ENCODE measurements at regions not wholly inside any gene's neighbourhood (a gene's known extent, or its start where the extent isn't known, plus 50 kb on each side); places are given as distances from the start of the nearest gene placed in this dataset.

DNA sequence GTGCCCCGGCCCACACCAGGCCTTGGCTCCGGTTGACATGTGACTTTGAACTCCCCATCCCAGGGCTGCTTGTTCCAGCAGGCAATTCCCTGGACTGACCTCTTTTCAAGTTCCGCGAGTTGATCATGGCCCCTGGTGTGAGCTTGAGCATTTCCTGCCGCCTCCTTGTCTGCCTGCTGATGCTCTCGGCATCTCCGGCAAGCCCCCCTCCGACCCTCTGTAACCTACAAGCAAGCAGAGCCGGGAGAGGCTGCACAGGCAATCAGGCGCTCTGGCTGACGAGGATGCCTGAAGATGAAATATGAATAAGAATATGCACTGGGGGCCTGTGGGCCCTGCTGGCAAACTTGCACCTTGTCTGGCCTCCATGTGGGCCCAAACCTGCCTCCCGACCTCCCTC, 304.9 kb upstream of the MKI67 start:
- DNase-seq = no peak

DNA sequence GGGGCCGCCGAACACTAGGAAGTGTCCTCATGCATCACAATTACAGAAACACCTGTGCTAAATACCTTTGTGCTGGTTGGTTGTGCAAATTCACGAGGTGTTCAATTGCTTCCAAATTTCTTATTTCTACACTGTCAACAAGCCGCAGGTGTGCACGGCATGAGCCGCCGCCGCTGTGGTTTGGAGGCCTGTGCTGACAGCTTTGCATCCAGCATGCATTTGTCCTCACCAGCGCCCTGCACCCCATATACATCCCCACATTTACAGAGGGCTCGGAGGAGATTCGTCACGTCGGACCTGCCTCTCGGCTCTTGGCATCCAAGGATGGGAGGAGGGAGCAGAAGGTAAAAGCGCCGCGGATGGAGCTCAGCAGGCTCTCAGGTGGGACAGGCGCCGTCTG, 305.3 kb upstream of the MKI67 start:
- DNase-seq = no peak

DNA sequence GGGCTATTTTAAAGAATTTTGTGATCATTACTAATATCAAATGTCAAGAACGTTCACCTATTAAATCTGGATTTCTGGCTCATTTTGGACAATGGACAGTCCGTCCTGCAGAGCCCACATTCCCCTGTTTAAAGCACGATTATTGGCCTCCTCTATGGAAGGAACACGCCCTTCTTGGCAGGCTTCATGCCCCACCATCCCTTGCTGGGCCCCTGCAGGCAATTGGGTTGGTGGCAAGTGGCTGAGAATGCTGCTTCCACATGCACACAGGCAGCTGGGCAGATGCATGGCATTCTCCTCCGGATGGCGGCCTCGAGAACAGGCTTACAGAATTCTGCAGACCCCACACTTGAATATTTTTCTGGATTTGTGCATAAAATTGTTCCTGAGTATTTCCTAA, 305.8 kb upstream of the MKI67 start:
- DNase-seq = no peak

DNA sequence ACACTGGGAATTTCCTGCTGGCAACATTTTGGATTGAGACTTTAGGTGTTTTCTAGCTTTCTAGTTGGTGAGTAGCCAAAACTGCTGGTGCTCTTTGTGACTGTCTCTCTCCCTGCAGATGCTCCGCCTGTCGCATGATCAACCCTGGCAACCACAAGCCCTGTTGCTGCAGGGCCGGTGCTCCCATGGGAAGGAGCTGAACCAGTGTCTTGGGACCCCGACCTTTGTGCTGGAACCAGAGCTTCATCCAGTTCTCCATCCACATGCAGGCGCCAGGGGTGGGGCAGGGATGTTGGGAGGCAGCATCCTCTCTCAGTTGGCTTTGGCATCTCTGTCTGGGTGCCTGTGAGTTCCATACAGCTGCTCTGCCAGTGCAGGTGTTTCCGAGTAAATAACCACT, 306.2 kb upstream of the MKI67 start:
- no peak for DNase-seq

DNA sequence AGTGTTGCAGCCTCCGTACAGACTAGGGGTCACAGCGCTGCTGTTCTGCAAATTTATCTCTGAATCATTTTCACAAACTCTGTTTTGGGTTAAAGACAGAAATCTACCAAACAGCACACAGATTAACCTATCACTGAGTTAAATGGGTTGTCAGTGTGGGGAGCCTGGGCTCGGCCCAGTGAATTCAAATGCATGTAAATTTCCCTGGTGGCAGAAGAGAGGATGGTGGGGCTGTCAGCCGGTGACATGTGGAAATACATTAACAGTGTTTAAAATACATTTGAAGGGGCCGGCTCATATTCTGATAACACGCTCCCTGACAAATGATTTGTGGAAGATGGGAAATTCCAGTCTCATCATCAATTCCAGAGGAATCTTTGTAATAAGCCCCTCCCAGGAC, 309.6 kb upstream of the MKI67 start:
- DNase-seq = no peak

DNA sequence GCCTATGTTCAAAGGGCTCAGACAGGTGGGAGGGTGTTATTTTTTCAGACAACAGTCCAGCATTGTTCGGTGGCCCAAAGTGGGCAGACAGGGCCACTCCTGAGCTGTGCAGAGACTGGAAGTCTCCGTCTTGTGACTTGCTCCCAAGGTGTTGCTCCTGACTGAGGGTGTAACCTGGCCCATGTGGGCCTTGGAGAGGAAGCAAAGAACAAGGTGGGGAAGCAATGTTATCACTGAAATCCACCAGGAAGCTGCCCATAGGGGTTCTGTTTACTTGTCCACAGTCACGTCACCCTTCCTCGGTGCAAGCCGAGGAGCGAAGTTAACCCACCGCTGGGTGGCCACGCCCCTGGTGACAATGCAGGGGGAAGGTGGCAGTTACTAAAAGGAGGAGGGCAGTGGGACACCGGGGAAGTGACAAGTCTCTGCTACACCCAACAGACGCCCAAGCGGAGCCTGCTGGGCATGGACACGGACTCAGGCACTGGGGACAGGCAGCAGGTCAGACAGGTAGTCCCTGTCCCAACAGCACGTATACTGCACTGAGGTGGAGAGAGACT, 311.6 kb upstream of the MKI67 start:
- no peak for DNase-seq

DNA sequence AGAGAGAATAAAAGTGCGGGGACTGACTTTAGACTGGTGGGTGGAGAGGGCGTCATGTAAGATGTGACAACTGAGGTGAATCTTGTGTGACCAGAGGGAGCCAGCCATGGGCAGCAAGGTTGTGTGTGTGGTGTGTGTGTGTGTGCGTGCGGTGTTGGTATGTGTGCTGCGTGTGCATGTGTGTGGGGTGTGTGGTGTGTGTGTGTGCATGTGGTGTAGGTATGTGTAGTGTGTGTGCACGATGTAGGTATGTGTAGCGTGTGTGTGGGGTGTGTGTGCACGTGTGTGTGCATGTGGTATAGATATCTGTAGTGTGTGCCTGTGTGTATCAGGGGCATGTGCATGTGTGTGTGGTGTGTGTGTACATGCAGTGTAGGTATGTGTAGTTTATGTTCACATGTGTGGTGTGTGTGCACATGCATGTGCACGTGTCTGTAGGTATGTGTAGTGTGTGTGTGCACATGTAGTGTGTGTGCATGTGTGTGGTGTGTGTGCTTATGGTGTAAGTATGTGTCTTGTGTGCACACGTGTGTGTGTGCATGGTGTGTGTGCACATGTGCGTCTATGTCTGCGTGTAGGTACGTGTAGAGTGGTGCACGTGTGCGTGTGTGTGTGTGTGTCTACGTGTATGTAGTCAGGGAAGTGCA, 312.3 kb upstream of the MKI67 start:
- DNase-seq = no peak

DNA sequence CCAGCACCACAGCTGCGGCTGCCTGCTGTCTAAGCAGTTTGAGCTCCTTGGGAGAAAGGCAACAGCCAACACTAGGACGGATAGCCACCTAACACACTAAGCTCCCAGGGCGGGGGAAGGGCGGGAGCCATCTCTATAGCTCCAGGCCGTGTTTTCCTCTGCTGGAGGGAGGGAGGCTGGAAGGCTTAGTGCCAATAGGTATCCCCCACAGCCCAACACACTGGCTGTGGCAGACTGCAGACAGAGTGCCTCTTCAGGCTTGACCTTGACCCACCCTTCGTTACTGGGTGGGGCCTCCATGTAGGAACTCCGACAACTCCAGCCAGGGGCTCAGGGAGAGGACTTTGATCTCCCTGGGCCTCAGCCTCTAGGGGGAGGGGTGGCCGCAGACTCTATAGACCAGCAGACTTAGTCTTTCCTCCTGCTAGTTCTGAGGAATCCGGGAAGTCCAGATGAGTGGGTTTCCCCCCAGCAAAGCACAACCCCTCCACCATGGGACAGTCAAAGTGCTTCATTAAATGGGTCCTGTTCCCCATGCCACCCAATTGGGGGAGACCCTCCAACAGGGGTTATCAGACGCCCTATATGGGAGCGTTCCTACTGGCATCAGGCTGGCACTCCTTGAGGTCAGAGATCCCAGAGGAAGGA, 314.4 kb upstream of the MKI67 start:
- no peak for DNase-seq

DNA sequence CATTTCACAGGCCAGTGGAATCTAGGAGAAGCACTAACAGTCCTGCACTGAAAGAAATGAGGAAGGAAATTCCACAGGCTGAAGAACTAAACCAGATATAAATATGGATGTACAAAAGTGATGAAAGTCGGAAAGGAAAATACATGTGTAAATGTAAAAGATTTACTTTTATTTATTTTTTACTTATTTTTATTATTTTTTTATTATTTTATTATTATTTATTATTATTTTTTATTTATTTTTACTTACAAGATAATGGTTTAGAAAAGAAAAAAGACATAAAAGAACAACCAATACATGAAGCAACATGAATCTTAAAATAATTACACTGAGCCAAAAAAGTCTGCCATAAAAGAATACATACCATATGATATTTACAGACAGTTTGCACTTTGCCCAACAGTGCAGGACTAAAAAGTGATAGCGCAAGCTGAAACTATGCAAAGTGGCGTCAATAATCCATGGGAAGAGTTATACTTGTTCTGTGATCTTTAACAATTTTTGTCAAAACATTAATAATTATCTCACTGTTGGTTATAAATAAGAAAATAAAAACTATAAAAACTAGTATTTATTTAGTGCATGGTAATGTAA, 317.8 kb upstream of the MKI67 start:
- DNase-seq = no peak

DNA sequence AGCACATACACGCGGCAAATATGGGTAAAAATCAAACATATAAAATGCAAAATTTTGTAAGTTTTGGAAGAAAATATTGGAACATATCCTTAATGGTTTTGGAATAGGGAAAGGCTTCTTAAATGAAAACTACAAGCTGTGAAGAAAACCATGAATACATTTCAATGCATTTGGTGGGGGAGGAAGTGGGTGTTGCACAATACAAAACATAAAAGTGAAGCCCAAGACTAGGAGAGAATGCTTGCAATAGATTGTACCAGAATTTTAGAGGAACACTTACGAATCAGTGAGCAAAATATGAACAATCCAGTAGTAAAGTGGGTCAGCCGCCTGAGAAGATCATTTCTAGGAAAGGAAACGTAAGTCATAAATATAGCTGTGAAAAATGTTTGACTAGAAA, 322.6 kb upstream of the MKI67 start:
- no peak for DNase-seq

DNA sequence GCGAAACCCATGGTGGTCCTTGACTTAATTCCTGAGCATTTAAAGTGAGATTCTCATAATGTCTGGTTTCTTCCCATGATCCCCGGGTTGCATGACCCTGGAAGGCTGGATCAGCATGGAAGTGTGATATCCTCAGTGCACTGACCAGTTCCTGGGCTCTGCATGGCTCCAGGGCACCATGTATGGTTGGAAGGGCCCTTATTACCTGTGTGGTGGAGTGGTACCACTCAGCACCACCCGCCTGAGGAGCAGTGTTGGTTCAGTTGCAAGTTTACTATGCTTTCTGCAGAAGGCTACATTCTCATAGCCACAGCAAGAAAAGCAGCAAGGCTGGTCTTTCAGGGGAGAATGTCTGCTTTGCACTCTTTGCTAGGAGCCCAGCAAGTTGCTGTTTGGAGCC, 325.7 kb upstream of the MKI67 start:
- DNase-seq = no peak

DNA sequence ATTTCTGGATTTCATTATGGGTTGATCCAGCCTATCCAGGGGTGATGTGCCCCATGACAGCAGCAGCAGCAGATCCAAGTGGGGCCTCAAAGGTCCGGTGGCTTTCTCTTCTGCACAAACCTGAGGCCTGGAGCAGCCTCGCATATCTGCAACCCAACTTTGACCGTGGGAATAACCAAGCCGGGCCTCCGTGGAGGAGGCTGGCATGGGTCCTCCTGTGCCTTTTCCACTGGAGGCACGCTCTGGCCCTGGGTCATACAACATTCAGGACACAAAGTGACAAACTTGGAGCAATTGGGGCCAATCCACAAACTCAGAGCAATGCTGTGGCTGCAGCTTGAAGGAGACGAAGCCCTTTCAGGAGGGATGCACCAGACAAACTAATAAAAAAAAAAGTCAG, 330.0 kb upstream of the MKI67 start:
- no peak for DNase-seq

DNA sequence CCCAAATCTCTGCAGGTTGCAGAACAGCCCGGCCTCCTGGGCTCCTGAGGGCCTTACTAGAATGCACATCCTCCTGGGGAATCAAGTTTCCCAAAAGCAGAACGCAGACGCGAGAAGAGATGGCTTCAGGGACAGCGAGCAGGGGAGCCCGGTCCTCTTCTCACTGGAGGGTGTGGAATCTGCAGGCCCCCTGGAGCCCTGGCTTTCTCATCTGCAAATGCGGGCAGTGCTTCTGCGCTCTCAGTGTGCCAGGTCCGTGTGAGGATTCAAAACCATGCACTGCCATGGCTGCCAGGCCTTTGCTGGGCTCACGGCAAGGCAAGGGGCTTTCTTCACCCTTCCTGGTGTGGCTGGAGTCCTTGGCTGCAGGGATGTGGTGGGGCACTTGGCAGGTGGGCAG, 330.9 kb upstream of the MKI67 start:
- DNase-seq = no peak

DNA sequence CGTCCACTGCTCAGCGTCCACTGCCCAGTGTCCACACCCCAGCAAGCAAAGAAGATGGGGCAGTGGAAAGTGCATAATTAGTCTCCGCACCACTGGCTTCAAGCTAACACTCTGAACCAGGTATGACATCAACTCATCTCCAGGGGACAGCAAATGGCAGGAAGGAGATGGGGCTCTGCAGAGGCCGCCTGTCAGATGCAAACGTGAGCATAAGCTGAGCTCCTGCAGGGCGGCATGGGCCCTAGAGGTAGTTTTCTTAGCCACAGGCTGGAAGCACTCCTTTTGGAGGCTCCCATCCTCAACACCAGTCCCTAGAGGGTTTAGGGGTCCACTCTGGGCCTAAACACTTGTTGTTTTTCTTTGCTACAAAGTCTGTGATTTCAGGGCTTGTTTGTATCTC, 335.8 kb upstream of the MKI67 start:
- DNase-seq = no peak

DNA sequence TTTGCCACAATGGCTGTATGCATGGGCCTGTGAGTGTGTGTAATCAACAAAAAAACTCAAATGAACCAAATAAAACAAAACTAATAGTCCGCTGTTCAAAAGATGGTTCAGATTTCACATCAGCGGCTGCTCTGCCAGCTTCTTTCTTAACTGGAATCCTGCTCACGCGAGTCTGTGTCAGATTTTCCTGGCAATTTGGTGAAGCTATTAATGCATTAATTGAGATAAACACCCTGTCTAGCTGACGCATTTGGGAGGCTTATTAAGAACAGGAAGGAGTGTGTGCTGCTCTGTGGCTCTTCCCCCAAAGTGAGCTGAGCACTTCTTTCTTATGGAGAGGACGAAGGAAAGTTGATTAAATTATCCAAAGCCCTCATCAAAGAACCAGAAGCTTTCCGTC, 336.6 kb upstream of the MKI67 start:
- no peak for DNase-seq

DNA sequence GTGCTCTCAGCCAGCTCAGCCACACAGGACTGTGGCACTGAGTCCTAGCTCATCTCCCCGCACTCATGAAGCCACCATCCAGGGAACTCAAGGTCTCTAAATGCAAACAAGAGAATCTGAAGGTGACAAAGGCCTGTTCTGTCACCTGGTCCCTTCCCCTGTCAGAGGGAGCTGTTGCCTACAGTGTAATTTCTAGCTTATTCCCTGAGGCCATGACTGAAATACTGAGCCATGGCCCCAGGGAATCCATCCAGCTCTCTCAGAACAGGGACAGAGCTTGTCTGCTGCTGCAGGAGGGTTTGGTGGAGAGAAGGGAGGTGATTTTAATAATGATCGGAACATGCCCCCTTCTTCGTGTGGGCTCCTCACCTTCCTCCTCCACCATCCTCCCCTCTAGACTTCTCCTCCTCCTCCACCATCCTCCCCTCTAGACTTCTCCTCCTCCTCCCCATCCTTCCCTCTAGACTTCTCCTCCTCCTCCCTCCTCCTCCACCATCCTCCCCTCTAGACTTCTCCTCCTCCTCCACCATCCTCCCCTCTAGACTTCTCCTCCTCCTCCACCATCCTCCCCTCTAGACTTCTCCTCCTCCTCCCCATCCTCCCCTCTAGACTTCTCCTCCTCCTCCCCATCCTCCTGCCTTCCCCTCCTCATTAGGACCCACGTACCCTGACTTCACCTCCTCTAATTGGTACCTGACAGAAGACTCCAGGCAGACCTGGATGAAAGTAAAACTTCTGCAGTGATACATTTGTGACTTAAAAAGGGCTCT, 338.0 kb upstream of the MKI67 start:
- DNase-seq = peak in 2 of 4 experiments; percentile 2 to 9

DNA sequence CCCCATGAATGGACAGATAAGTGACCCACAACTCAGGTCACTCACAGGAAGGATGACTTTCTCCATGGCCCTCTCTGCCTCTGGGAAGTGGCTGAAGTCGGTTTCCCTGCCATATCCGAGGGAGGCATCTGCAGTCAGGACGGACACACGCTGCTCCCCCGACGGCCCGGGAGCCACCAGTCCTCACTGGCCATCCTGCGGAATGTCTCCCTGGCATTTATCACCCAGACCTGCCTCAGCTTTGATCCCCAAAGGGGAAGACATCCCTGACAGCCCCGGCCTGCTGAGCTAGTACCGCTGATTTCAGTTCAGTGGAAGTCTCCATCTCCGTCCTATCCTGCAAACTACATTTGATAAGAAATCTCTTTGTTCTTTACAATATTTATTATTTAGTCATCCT, 339.5 kb upstream of the MKI67 start:
- DNase-seq = no peak

DNA sequence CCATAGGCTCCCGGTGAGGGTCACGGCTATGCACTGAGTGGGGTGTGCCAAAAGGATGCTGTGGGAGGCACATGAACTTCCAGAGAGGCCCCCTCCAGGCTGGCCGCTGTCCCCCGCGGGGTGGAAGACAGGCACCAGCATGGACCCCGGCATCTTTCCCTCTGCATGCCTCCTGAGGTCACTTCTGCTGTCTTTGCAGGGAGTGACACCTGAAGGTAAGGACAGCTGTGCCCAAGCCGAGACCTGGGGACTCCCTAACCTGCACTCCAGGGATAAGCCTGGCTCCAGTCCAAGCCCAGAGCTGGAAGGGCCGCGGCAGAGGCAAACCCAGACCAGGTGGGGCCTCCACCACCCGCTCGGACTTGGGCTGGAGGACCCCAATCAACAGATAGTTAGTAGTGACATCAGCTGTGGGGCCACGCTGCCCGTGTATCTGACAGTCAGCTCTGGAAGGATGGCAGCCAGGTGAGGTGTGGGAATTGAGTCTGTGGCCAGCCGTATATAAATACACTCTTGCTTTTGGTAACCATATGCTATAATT, 340.7 kb upstream of the MKI67 start:
- no peak for DNase-seq

DNA sequence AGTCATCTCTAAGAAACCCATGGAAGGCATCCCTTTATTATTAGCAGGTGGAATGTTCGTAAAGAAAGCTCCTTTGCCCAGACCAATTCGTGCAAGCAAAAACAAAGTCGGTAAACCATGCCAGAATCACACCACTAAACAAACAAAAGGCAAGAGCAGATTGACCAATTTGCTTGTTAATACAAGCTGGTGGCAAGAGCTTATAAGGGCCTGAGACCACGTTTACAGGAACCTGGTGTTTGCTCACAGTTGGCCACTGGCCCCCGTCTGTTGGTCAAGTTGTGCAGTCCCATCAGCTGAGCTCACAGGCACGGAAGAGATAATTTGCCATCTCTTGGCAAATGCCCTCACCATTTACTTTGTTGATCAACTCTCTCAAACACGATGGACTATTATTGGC, 342.2 kb upstream of the MKI67 start:
- DNase-seq = no peak

DNA sequence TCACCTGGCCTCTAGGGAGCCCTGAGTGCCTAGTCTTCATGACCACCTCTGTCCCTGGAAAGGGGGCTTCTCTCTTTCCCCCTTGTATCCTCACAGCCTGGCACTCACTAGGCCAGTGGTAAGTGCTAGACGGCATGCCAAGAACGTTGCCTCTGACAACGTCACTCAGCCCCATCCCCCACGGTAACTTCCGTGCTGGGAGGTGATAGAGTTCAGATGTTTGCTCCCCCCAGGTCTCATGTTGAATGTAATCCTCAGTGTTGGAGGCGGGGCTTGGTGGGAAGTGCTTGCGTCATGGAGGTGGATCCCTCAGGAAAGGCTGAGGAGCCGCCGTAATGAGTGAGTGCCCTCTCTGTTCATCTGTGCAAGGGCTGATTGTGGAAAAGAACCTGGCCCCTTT, 343.3 kb upstream of the MKI67 start:
- no peak for DNase-seq

DNA sequence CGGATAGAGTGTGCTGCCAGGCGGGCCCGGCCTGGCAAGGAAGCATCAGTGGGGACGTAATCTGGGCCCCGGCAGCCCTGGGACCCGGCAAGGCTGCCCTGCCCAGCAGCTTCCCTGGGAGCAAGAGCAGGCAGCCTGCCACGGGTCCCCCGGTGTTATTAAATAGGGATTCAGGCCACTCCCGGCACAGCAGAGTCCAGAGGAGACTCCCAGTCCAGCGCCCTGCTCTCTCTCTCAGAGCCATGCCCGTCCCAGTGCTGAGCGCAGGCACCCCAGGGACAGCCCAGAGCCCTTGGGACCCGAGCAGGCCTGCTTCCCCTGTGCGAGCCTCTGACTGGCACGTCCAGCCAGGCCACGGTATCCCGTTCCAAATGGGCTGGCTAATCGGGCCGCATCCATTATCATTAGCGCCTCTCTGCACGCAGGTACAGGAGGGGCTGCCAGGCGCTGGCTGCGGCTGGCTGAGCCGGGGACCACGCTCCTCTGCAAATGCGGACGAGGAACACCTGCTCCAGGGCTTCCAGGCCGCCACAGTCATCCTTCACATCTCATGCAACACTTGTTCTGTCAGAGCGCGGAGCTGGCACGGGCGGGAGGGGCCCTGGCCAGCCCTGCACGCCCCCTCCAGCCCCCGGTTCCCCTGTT, 344.2 kb upstream of the MKI67 start:
- no peak for DNase-seq

DNA sequence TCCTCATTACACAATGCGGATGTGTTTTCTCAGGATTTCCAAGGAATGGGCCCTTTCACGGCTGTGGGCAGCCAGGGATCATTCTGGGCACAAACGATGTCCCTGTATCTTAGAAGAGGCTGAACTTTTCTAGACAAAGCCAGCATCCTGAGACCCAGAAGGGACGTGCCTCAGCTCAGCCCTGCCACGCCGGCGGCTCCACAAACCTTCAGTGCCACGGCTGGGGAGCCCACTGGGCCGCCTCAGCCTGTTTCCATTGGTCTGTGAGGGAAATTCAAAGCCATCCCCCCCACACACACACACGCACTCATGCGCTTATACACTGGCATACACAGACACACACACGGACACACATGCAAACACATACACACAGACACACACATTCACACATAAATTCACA, 344.9 kb upstream of the MKI67 start:
- no peak for DNase-seq

DNA sequence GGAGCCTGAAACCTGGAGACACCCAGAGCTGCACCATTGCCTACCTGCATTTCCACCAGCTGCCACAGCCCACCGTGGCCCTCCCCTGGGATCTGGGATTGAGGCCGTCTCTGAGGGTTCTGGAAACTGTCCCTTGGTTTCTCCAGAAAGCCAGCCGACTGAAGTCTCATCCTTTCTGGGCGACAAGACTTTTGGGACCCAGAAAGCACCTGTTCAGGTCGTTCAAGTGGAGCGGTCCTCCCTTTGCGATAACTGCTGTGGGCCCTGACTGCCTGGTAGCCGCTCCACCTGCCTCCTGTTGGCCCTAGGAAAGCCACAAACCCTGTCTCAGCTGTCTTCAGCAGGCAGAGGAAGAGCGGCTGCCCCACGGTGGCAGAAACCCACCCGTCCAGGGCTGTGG, 346.0 kb upstream of the MKI67 start:
- no peak for DNase-seq

Measured in activated naive CD4-positive, alpha-beta T cell (primary cell).